CD14-positive monocyte (primary cell): ENCODE measurements at regions not wholly inside any gene's neighbourhood (a gene's known extent, or its start where the extent isn't known, plus 50 kb on each side); places are given as distances from the start of the nearest gene placed in this dataset.

Source experiments
- DNase-seq, 3 donors: peaks; one replicate each; pipeline ENCODE4 v3.0.0-alpha.2; 2011 to 2022
- H2AFZ ChIP-seq: 2 replicates; pipeline ENCODE4 v1.6.0; 2012; ENCODE audit warnings: mild to moderate bottlenecking, low read depth, low read length, inconsistent platforms; ENCODE audit not compliant: insufficient read depth, poor library complexity, severe bottlenecking
- H3K27ac ChIP-seq, 2 donors: 1 replicate in 1 of 2; 2 replicates in 1 of 2; pipeline ENCODE4 v1.5.1; 2012 to 2013; ENCODE audit warnings: low read length in 2 of 2, control low read depth in 1 of 2, inconsistent platforms in 1 of 2, low read depth in 1 of 2, mild to moderate bottlenecking in 1 of 2
- H3K27me3 ChIP-seq, 2 donors: one replicate each; pipeline versions ENCODE4 v1.6.0 to v1.6.1; 2011 to 2013; ENCODE audit warnings: low read length in 2 of 2; ENCODE audit not compliant: control insufficient read depth in 2 of 2, insufficient read depth in 2 of 2
- H3K36me3 ChIP-seq, 2 donors: replicated peaks in 1 of 2; 1 replicate in 1 of 2; 2 replicates in 1 of 2; pipeline versions ENCODE4 v1.5.1 to v1.6.1; 2012 to 2013; ENCODE audit warnings: low read length in 2 of 2, control low read depth in 1 of 2, inconsistent platforms in 1 of 2, mild to moderate bottlenecking in 1 of 2; ENCODE audit not compliant: insufficient read depth in 2 of 2, control insufficient read depth in 1 of 2
- H3K4me1 ChIP-seq, 2 donors: 1 replicate in 1 of 2; 2 replicates in 1 of 2; pipeline versions ENCODE4 v1.5.1 to v1.6.1; 2012 to 2013; ENCODE audit warnings: low read length in 2 of 2, control low read depth in 1 of 2, inconsistent platforms in 1 of 2, mild to moderate bottlenecking in 1 of 2, moderate library complexity in 1 of 2; ENCODE audit not compliant: insufficient read depth in 2 of 2, control insufficient read depth in 1 of 2
- H3K4me2 ChIP-seq: replicated peaks from 2 replicates; pipeline ENCODE3; 2012; ENCODE audit warnings: low read length, moderate library complexity, mild to moderate bottlenecking; ENCODE audit not compliant: poor library complexity, severe bottlenecking; ENCODE audit errors: extremely low read depth
- H3K4me3 ChIP-seq, 3 experiments: fragments of 200-600 bp in 1 of 3; sonication (generic) in 1 of 3; replicated peaks in 1 of 3; 1 replicate in 2 of 3; 2 replicates in 1 of 3; pipeline ENCODE4 v1.5.1; 2011 to 2013; ENCODE audit warnings: low read length in 3 of 3, mild to moderate bottlenecking in 3 of 3, control low read depth in 2 of 3, low read depth in 2 of 3, inconsistent platforms in 1 of 3, moderate library complexity in 1 of 3
- H3K79me2 ChIP-seq: 2 replicates; pipeline ENCODE4 v1.6.0; 2012; ENCODE audit warnings: mild to moderate bottlenecking, control low read depth, inconsistent platforms, low read length, moderate library complexity; ENCODE audit not compliant: insufficient read depth
- H3K9ac ChIP-seq: 2 replicates; pipeline ENCODE4 v1.6.0; 2017; ENCODE audit warnings: low read length, mild to moderate bottlenecking; ENCODE audit not compliant: insufficient read depth, poor library complexity, severe bottlenecking
- H3K9me3 ChIP-seq, 2 donors: replicated peaks in 1 of 2; 1 replicate in 1 of 2; 2 replicates in 1 of 2; pipeline versions ENCODE4 v1.5.1 to v1.6.1; 2012 to 2013; ENCODE audit warnings: low read length in 2 of 2, control low read depth in 1 of 2; ENCODE audit not compliant: control insufficient read depth in 1 of 2, insufficient read depth in 1 of 2
- H4K20me1 ChIP-seq: 2 replicates; pipeline ENCODE4 v1.6.0; 2012; ENCODE audit warnings: mild to moderate bottlenecking, low read length, control low read depth, moderate library complexity; ENCODE audit not compliant: insufficient read depth
- H3K27ac Mint-ChIP-seq, 7 donors: one replicate each; pipeline ENCODE4 v1.8.0; 2020; ENCODE audit warnings: mild to moderate bottlenecking in 7 of 7, mixed read lengths in 7 of 7, moderate library complexity in 6 of 7, inconsistent platforms in 2 of 7
- H3K27me3 Mint-ChIP-seq, 3 donors: one replicate each; pipeline ENCODE4 v1.8.0; 2021 to 2022; ENCODE audit warnings: low read depth in 3 of 3, mild to moderate bottlenecking in 3 of 3, mixed read lengths in 3 of 3, moderate library complexity in 3 of 3, inconsistent platforms in 1 of 3
- H3K36me3 Mint-ChIP-seq, 2 donors: one replicate each; pipeline ENCODE4 v1.8.0; 2020; ENCODE audit warnings: mixed read lengths in 2 of 2, inconsistent platforms in 1 of 2, mild to moderate bottlenecking in 1 of 2
- H3K4me1 Mint-ChIP-seq: one replicate; pipeline ENCODE4 v1.8.0; 2020; ENCODE audit warnings: mild to moderate bottlenecking, mixed read lengths
- H3K4me3 Mint-ChIP-seq, 2 donors: one replicate each; pipeline ENCODE4 v1.8.0; 2020; ENCODE audit warnings: mild to moderate bottlenecking in 2 of 2, mixed read lengths in 2 of 2, moderate library complexity in 1 of 2
- H3K9me3 Mint-ChIP-seq, 7 donors: one replicate each; pipeline ENCODE4 v1.8.0; 2020 to 2022; ENCODE audit warnings: mixed read lengths in 7 of 7, mild to moderate bottlenecking in 6 of 7, moderate library complexity in 6 of 7, inconsistent platforms in 2 of 7
- CTCF ChIP-seq: fragments of 200-600 bp; IDR thresholded peaks from one replicate; pipeline ENCODE4 v1.8.0; 2022; ENCODE audit warnings: antibody characterized with exemption, mild to moderate bottlenecking
- WGBS: methylation state at CpG from one replicate; pipeline ENCODE4 v1.1.5; 2013; ENCODE audit warnings: missing lambda C conversion rate; ENCODE audit not compliant: insufficient coverage; 5-methylcytosine and 5-hydroxymethylcytosine counted together
- intact Hi-C, 2 donors: fragments of 100-400 bp; cut with micrococcal nuclease; formaldehyde crosslinking; loops; one replicate each; pipeline versions ENCODE4 v1.15.0 to v1.15.1; 2023

- Histone ChIP-seq H3K9me3 (peaks cover 0 to 2% of the 10 kb centered on the region in 2 donors), H3K36me3 (no peaks in the 10 kb centered on the region), H3K79me2 (no peaks in the 10 kb centered on the region), H2AFZ (no peak overlapping the region), H3K4me3 (no peak overlapping the region), H3K27ac (no peak overlapping the region), H3K4me2 (no peak overlapping the region), H4K20me1 (no peaks in the 10 kb centered on the region), H3K9ac (no peak overlapping the region), H3K4me1 (no peaks in the 10 kb centered on the region), H3K27me3 (no peaks in the 10 kb centered on the region)
- intact Hi-C loops = no loop called here
- no peak overlapping the region for H3K27ac Mint-ChIP-seq
- no peak for DNase-seq
- no peaks in the 10 kb centered on the region for H3K36me3 Mint-ChIP-seq
- peaks cover 6 to 25% (median 19%) of the 10 kb centered on the region in 7 donors for H3K9me3 Mint-ChIP-seq
- H3K27me3 Mint-ChIP-seq = peaks cover 0 to 3% (median 0%) of the 10 kb centered on the region in 3 donors
- H3K4me1 Mint-ChIP-seq = no peaks in the 10 kb centered on the region
- no peak for TF ChIP-seq CTCF
- H3K4me3 Mint-ChIP-seq = no peak overlapping the region
- no CpG with 5 or more reads among the region's 1 CpG for WGBS
Observed at GRCh38 chr3:36319680-36320079, 60.6 kb upstream of the STAC start.
